Epithelial cell of esophagus (primary cell): ENCODE measurements at regions not wholly inside any gene's neighbourhood (a gene's known extent, or its start where the extent isn't known, plus 50 kb on each side); places are given as distances from the start of the nearest gene placed in this dataset.

Experiments
- DNase-seq: peaks from one replicate; pipeline ENCODE4 v3.0.0; 2010; ENCODE audit warnings: low read depth
- H3K4me3 ChIP-seq: 2 replicates; pipeline ENCODE4 v1.5.1; 2011; ENCODE audit warnings: mild to moderate bottlenecking, low read length, control low read depth
- CTCF ChIP-seq: IDR thresholded peaks from 2 replicates; pipeline ENCODE4 v1.5.1; 2011; ENCODE audit warnings: low read depth, mild to moderate bottlenecking, low read length, control low read depth, inconsistent platforms; ENCODE audit not compliant: insufficient read depth; ENCODE audit errors: missing control alignments

- TF ChIP-seq CTCF, result no peak
- no peak overlapping the region for H3K4me3 ChIP-seq
- DNase-seq, result no peak
Observed at GRCh38 chr4:127580891-127581290, 51.9 kb upstream of the INTU start.
